ENCODE measurements at regions not wholly inside any gene's neighbourhood (a gene's known extent, or its start where the extent isn't known, plus 50 kb on each side); places are given as distances from the start of the nearest gene placed in this dataset.
"Not testable (repeated sequence)": the region's sequence is repeated elsewhere in the genome, so short reads cannot be mapped to it uniquely, and the experiment has no call there.

DNA sequence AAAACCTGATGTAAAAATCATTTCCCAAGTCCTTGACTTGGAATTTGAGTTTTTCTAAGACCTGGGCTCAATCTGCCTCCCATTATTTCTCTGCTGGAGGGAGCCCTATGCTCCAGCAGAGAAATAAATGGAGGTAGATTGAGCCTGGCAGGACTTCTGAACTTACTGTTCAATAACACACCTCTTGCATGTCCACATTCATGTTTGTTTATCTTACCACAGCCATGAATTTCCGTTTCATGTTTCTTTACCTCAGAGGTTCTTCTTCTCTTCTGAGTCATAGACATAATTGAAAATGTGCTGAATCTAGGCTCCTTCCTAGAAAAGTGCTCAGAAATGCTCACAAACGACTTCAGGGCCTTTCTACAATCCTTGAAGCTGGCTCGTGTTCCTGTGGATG lies 170.8 kb downstream of the PMAIP1 start:
- Histone ChIP-seq H3K9ac (ENCODE audit: low read length in 5 of 5) (no peak overlapping the region), H3K9me3 (ENCODE audit: control insufficient read depth in 5 of 5, low read length in 5 of 5) (peaks cover 0 to 5% (median 0%) of the 10 kb centered on the region in 5 donors), H3K27me3 (ENCODE audit: control insufficient read depth in 5 of 5, insufficient read depth in 4 of 5, low read length in 5 of 5) (peaks cover 0 to 9% (median 0%) of the 10 kb centered on the region in 5 donors), H3K36me3 (ENCODE audit: control insufficient read depth in 5 of 5, insufficient read depth in 5 of 5, low read length in 5 of 5) (no peaks in the 10 kb centered on the region), H3K4me3 (ENCODE audit: low read depth in 1 of 5, low read length in 5 of 5) (no peak overlapping the region), H3K4me1 (ENCODE audit: control insufficient read depth in 5 of 5, insufficient read depth in 5 of 5, low read length in 5 of 5) (no peaks in the 10 kb centered on the region), H3K27ac (ENCODE audit: low read depth, low read length) (no peak overlapping the region)

DNA sequence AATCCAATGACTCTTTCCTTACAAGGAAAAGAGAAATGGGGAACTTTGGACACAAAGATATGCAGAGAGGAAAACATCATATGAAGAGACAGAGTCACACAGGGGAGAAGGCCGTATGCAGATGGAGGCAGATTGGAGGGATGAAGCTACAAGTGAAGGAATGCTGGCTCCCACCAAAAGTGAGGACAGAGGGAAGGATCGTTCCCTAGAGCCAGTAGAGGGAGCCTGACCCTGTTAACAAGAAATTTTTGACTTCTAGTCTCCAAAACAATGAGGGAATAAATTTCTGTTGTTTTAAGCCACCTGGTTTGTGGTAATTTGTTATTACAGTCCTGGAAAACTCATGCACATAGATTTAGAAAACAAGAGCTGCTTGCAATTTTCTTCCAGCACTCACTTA lies 169.3 kb downstream of the PMAIP1 start:
- Histone ChIP-seq H3K4me1 (ENCODE audit: control insufficient read depth in 5 of 5, insufficient read depth in 5 of 5, low read length in 5 of 5) (no peaks in the 10 kb centered on the region), H3K4me3 (ENCODE audit: low read depth in 1 of 5, low read length in 5 of 5) (no peak overlapping the region), H3K36me3 (ENCODE audit: control insufficient read depth in 5 of 5, insufficient read depth in 5 of 5, low read length in 5 of 5) (no peaks in the 10 kb centered on the region), H3K9me3 (ENCODE audit: control insufficient read depth in 5 of 5, low read length in 5 of 5) (no peaks in the 10 kb centered on the region), H3K27ac (ENCODE audit: low read depth, low read length) (no peak overlapping the region), H3K27me3 (ENCODE audit: control insufficient read depth in 5 of 5, insufficient read depth in 4 of 5, low read length in 5 of 5) (no peaks in the 10 kb centered on the region), H3K9ac (ENCODE audit: low read length in 5 of 5) (no peak overlapping the region)

GRCh38 chr18:60067426-60068210 lies 167.8 kb downstream of the PMAIP1 start:
- Histone ChIP-seq H3K9me3 (ENCODE audit: control insufficient read depth in 5 of 5, low read length in 5 of 5) (no peaks in the 10 kb centered on the region), H3K27me3 (ENCODE audit: control insufficient read depth in 5 of 5, insufficient read depth in 4 of 5, low read length in 5 of 5) (no peaks in the 10 kb centered on the region), H3K36me3 (ENCODE audit: control insufficient read depth in 5 of 5, insufficient read depth in 5 of 5, low read length in 5 of 5) (no peaks in the 10 kb centered on the region), H3K27ac (ENCODE audit: low read depth, low read length) (no peak overlapping the region), H3K9ac (ENCODE audit: low read length in 5 of 5) (no peak overlapping the region), H3K4me1 (ENCODE audit: control insufficient read depth in 5 of 5, insufficient read depth in 5 of 5, low read length in 5 of 5) (no peaks in the 10 kb centered on the region), H3K4me3 (ENCODE audit: low read depth in 1 of 5, low read length in 5 of 5) (no peak overlapping the region)

- no peak overlapping the region for H3K4me3 ChIP-seq (ENCODE audit: low read depth in 1 of 5, low read length in 5 of 5)
- H3K27ac ChIP-seq (ENCODE audit: low read depth, low read length) = no peak overlapping the region
- no peaks in the 10 kb centered on the region for H3K4me1 ChIP-seq (ENCODE audit: control insufficient read depth in 5 of 5, insufficient read depth in 5 of 5, low read length in 5 of 5)
Observed at GRCh38 chr18:60066219-60066975, 166.6 kb downstream of the PMAIP1 start.

DNA sequence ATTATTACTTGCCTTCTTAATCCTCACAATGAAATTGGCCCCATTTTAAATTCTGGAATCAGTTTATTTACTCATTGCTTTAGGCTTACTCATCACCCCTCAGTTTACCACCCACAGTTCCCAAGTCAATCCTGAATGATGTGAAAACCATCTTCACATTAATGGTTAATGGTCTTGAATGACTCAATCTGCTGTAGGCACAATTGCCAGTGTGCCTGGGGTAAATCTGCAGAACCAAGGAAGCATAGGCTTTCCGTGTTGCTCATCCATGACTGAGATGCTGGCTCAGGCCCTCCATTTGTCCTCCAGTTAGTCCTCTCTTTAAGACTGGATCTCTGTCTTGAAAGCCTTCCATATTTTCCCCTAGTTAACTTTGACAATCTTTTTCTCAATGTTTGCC lies 164.5 kb downstream of the PMAIP1 start:
- Histone ChIP-seq H3K36me3 (ENCODE audit: control insufficient read depth in 5 of 5, insufficient read depth in 5 of 5, low read length in 5 of 5) (no peaks in the 10 kb centered on the region), H3K27ac (ENCODE audit: low read depth, low read length) (no peak overlapping the region), H3K27me3 (ENCODE audit: control insufficient read depth in 5 of 5, insufficient read depth in 4 of 5, low read length in 5 of 5) (no peaks in the 10 kb centered on the region), H3K9me3 (ENCODE audit: control insufficient read depth in 5 of 5, low read length in 5 of 5) (no peaks in the 10 kb centered on the region), H3K9ac (ENCODE audit: low read length in 5 of 5) (no peak overlapping the region), H3K4me1 (ENCODE audit: control insufficient read depth in 5 of 5, insufficient read depth in 5 of 5, low read length in 5 of 5) (no peaks in the 10 kb centered on the region), H3K4me3 (ENCODE audit: low read depth in 1 of 5, low read length in 5 of 5) (no peak overlapping the region)

More at GRCh38 chr18:60066219-60066975, 166.6 kb downstream of the PMAIP1 start:
- Histone ChIP-seq H3K9me3 (ENCODE audit: control insufficient read depth in 5 of 5, low read length in 5 of 5) (no peaks in the 10 kb centered on the region), H3K9ac (ENCODE audit: low read length in 5 of 5) (no peak overlapping the region), H3K27me3 (ENCODE audit: control insufficient read depth in 5 of 5, insufficient read depth in 4 of 5, low read length in 5 of 5) (no peaks in the 10 kb centered on the region), H3K36me3 (ENCODE audit: control insufficient read depth in 5 of 5, insufficient read depth in 5 of 5, low read length in 5 of 5) (no peaks in the 10 kb centered on the region)

- H3K9me3 ChIP-seq (ENCODE audit: control insufficient read depth in 5 of 5, low read length in 5 of 5); H3K4me3 ChIP-seq (ENCODE audit: low read depth in 1 of 5, low read length in 5 of 5); H3K27me3 ChIP-seq (ENCODE audit: control insufficient read depth in 5 of 5, insufficient read depth in 4 of 5, low read length in 5 of 5); H3K36me3 ChIP-seq (ENCODE audit: control insufficient read depth in 5 of 5, insufficient read depth in 5 of 5, low read length in 5 of 5); H3K4me1 ChIP-seq (ENCODE audit: control insufficient read depth in 5 of 5, insufficient read depth in 5 of 5, low read length in 5 of 5); H3K9ac ChIP-seq (ENCODE audit: low read length in 5 of 5); H3K27ac ChIP-seq (ENCODE audit: low read depth, low read length): not testable (repeated sequence)
Observed at GRCh38 chr18:60062831-60063230, 163.0 kb downstream of the PMAIP1 start.

DNA sequence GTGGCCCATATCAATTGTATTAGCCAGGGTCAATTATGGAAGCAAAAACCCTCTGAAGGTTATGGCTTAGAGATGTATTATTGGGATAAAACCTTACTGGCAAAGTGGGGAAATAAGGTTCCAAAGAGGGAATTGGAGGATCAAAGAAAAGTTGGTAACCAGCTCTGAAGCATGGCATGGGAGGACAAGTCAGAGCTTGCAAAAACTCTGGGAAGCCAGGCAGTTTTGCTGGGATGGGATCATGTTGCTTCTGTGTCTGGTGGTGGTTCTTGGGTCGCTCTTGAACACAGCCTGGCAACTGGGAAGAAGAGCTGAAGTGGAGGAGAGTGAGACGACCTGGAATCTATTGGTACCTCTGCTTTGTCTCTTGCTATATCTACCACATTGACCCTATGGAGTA lies 162.6 kb downstream of the PMAIP1 start:
- no peaks in the 10 kb centered on the region for H3K36me3 ChIP-seq (ENCODE audit: control insufficient read depth in 5 of 5, insufficient read depth in 5 of 5, low read length in 5 of 5)
- H3K4me3 ChIP-seq (ENCODE audit: low read depth in 1 of 5, low read length in 5 of 5) = no peak overlapping the region
- H3K9me3 ChIP-seq (ENCODE audit: control insufficient read depth in 5 of 5, low read length in 5 of 5) = no peaks in the 10 kb centered on the region
- H3K27ac ChIP-seq (ENCODE audit: low read depth, low read length) = no peak overlapping the region
- H3K9ac ChIP-seq (ENCODE audit: low read length in 5 of 5) = no peak overlapping the region
- H3K27me3 ChIP-seq (ENCODE audit: control insufficient read depth in 5 of 5, insufficient read depth in 4 of 5, low read length in 5 of 5) = no peaks in the 10 kb centered on the region
- H3K4me1 ChIP-seq (ENCODE audit: control insufficient read depth in 5 of 5, insufficient read depth in 5 of 5, low read length in 5 of 5) = no peaks in the 10 kb centered on the region

GRCh38 chr18:60060578-60060977 lies 160.8 kb downstream of the PMAIP1 start:
- Histone ChIP-seq H3K4me3 (ENCODE audit: low read depth in 1 of 5, low read length in 5 of 5) (no peak overlapping the region), H3K9me3 (ENCODE audit: control insufficient read depth in 5 of 5, low read length in 5 of 5) (no peaks in the 10 kb centered on the region), H3K27ac (ENCODE audit: low read depth, low read length) (no peak overlapping the region), H3K36me3 (ENCODE audit: control insufficient read depth in 5 of 5, insufficient read depth in 5 of 5, low read length in 5 of 5) (no peaks in the 10 kb centered on the region), H3K4me1 (ENCODE audit: control insufficient read depth in 5 of 5, insufficient read depth in 5 of 5, low read length in 5 of 5) (no peaks in the 10 kb centered on the region), H3K27me3 (ENCODE audit: control insufficient read depth in 5 of 5, insufficient read depth in 4 of 5, low read length in 5 of 5) (no peaks in the 10 kb centered on the region), H3K9ac (ENCODE audit: low read length in 5 of 5) (no peak overlapping the region)

GRCh38 chr18:60060026-60060425 lies 160.2 kb downstream of the PMAIP1 start:
- H3K27me3 ChIP-seq (ENCODE audit: control insufficient read depth in 5 of 5, insufficient read depth in 4 of 5, low read length in 5 of 5) = no peaks in the 10 kb centered on the region
- H3K9ac ChIP-seq (ENCODE audit: low read length in 5 of 5) = no peak overlapping the region
- no peaks in the 10 kb centered on the region for H3K9me3 ChIP-seq (ENCODE audit: control insufficient read depth in 5 of 5, low read length in 5 of 5)
- no peak overlapping the region for H3K4me3 ChIP-seq (ENCODE audit: low read depth in 1 of 5, low read length in 5 of 5)
- H3K4me1 ChIP-seq (ENCODE audit: control insufficient read depth in 5 of 5, insufficient read depth in 5 of 5, low read length in 5 of 5) = no peaks in the 10 kb centered on the region
- H3K36me3 ChIP-seq (ENCODE audit: control insufficient read depth in 5 of 5, insufficient read depth in 5 of 5, low read length in 5 of 5) = no peaks in the 10 kb centered on the region
- no peak overlapping the region for H3K27ac ChIP-seq (ENCODE audit: low read depth, low read length)

GRCh38 chr18:60059216-60059615 lies 159.4 kb downstream of the PMAIP1 start:
- Histone ChIP-seq H3K27me3 (ENCODE audit: control insufficient read depth in 5 of 5, insufficient read depth in 4 of 5, low read length in 5 of 5) (peaks cover 0 to under 1% (median 0%) of the 10 kb centered on the region in 5 donors), H3K9me3 (ENCODE audit: control insufficient read depth in 5 of 5, low read length in 5 of 5) (no peaks in the 10 kb centered on the region), H3K4me3 (ENCODE audit: low read depth in 1 of 5, low read length in 5 of 5) (no peak overlapping the region), H3K4me1 (ENCODE audit: control insufficient read depth in 5 of 5, insufficient read depth in 5 of 5, low read length in 5 of 5) (no peaks in the 10 kb centered on the region), H3K27ac (ENCODE audit: low read depth, low read length) (no peak overlapping the region), H3K9ac (ENCODE audit: low read length in 5 of 5) (no peak overlapping the region), H3K36me3 (ENCODE audit: control insufficient read depth in 5 of 5, insufficient read depth in 5 of 5, low read length in 5 of 5) (no peaks in the 10 kb centered on the region)
